HepG2 (cell line): ENCODE measurements at regions not wholly inside any gene's neighbourhood (a gene's known extent, or its start where the extent isn't known, plus 50 kb on each side); places are given as distances from the start of the nearest gene placed in this dataset.

Experiments
- ATAC-seq: fragments of 200-7000 bp; cut with Tn5 transposase; 3 replicates; pipeline ENCODE4 v1.9.1; 2020; ENCODE audit warnings: mild to moderate bottlenecking, moderate library complexity
- BruUV-seq: library from RNA; stranded (reverse); fragments of 400-500 nt; replicated peaks from 2 replicates; lab custom pipeline; 2021; lab: Mats Ljungman, UMichigan
- CTCF ChIA-PET: fragments of 300-600 bp; formaldehyde crosslinking; extraction: SDS; loops from one replicate; lab custom pipeline; 2021; ENCODE audit warnings: low total read pairs, inconsistent platforms, low intra/inter-chr PET ratio; lab: Yijun Ruan, JAX
- POLR2A ChIA-PET: fragments of 350-600 bp; sonication (Branson Sonifier 250); formaldehyde crosslinking; loops from one replicate; lab custom pipeline; 2020; ENCODE audit warnings: antibody characterized with exemption, inconsistent platforms; lab: Yijun Ruan, JAX
- DNase-seq: peaks from one replicate; pipeline ENCODE4 v3.0.0-alpha.2; 2015; ENCODE audit warnings: low spot score
- FAIRE-seq: peaks from 3 replicates; lab custom pipeline; 2011; peaks lifted over from hg19 to GRCh38; lab: Jason Lieb, UNC
- H2AFZ ChIP-seq: one replicate; pipeline ENCODE4 v1.6.1; 2011; ENCODE audit warnings: low read length, inconsistent platforms
- H3K27ac ChIP-seq: fragments of 300-600 bp; 3 replicates; pipeline ENCODE4 v1.8.0; 2011; ENCODE audit warnings: mixed run types, mild to moderate bottlenecking, mixed read lengths, low read length, inconsistent platforms; ENCODE audit not compliant: insufficient read depth; ENCODE audit errors: extremely low read length
- H3K27me3 ChIP-seq, 2 experiments: fragments of 200-600 bp in 1 of 2; 2 replicates in 1 of 2; 3 replicates in 1 of 2; pipeline versions ENCODE4 v1.6.0 to v1.8.0; 2011; ENCODE audit warnings: low read length in 2 of 2, mild to moderate bottlenecking in 2 of 2, moderate library complexity in 2 of 2, inconsistent platforms in 1 of 2; ENCODE audit not compliant: insufficient read depth in 2 of 2, control insufficient read depth in 1 of 2
- H3K36me3 ChIP-seq, 2 experiments: fragments of 200-600 bp in 1 of 2; replicated peaks in 1 of 2; 2 replicates in 1 of 2; 3 replicates in 1 of 2; pipeline versions ENCODE4 v1.5.1 to v1.8.0; 2011; ENCODE audit warnings: low read length in 2 of 2, inconsistent platforms in 1 of 2; ENCODE audit not compliant: insufficient read depth in 2 of 2, control insufficient read depth in 1 of 2
- H3K4me1 ChIP-seq: 2 replicates; pipeline ENCODE4 v1.5.1; 2012; ENCODE audit warnings: low read length, inconsistent platforms; ENCODE audit not compliant: insufficient read depth
- H3K4me2 ChIP-seq: 2 replicates; pipeline ENCODE4 v1.6.0; 2011; ENCODE audit warnings: low read depth, low read length, inconsistent platforms
- H3K4me3 ChIP-seq, 3 experiments: fragments of 200-600 bp in 1 of 3; sonication (generic), shearing (Covaris generic) in 1 of 3; replicated peaks in 1 of 3; 2 replicates each; pipeline ENCODE4 v1.5.1; 2011 to 2016; ENCODE audit warnings: low read length in 3 of 3, inconsistent platforms in 2 of 3, low read depth in 2 of 3, mild to moderate bottlenecking in 2 of 3, control low read depth in 1 of 3, mixed read lengths in 1 of 3; ENCODE audit not compliant: insufficient read depth in 1 of 3
- H3K79me2 ChIP-seq: one replicate; pipeline ENCODE4 v1.6.1; 2011; ENCODE audit warnings: low read length, inconsistent platforms; ENCODE audit not compliant: insufficient read depth
- H3K9ac ChIP-seq: 2 replicates; pipeline ENCODE4 v1.6.0; 2011; ENCODE audit warnings: mild to moderate bottlenecking, low read depth, low read length, inconsistent platforms; ENCODE audit not compliant: insufficient read depth
- H3K9me3 ChIP-seq: 2 replicates; pipeline ENCODE4 v1.5.1; 2012; ENCODE audit warnings: mild to moderate bottlenecking, low read length
- H4K20me1 ChIP-seq: 2 replicates; pipeline ENCODE4 v1.6.0; 2011; ENCODE audit warnings: inconsistent platforms, mild to moderate bottlenecking, low read length, moderate library complexity; ENCODE audit not compliant: insufficient read depth
- AFF4 ChIP-seq: sonication (generic); formaldehyde crosslinking; IDR thresholded peaks from 2 replicates; pipeline ENCODE4 v1.4.0; 2020; ENCODE audit warnings: missing genetic modification reagents
- ARID4A ChIP-seq: sonication (generic); formaldehyde crosslinking; IDR thresholded peaks from 2 replicates; pipeline ENCODE4 v1.5.0; 2020; ENCODE audit warnings: mild to moderate bottlenecking, missing genetic modification reagents, borderline replicate concordance
- IRF9 ChIP-seq: sonication (generic); formaldehyde crosslinking; IDR thresholded peaks from 2 replicates; pipeline ENCODE4 v1.8.0; 2022; ENCODE audit warnings: missing genetic modification reagents, mild to moderate bottlenecking, borderline replicate concordance
- STAG1 ChIP-seq: sonication (generic); formaldehyde crosslinking; IDR thresholded peaks from 2 replicates; pipeline ENCODE4 v1.4.0; 2020; ENCODE audit warnings: missing genetic modification reagents
- THAP7 ChIP-seq: sonication (generic); formaldehyde crosslinking; IDR thresholded peaks from 2 replicates; pipeline ENCODE4 v1.8.1; 2023; ENCODE audit warnings: mild to moderate bottlenecking, missing genetic modification reagents
- UBTF ChIP-seq: sonication (generic); formaldehyde crosslinking; IDR thresholded peaks from 2 replicates; pipeline ENCODE4 v1.4.0; 2020; ENCODE audit warnings: mild to moderate bottlenecking, missing genetic modification reagents
- ZNF30 ChIP-seq: sonication (generic); formaldehyde crosslinking; IDR thresholded peaks from 2 replicates; pipeline ENCODE4 v1.5.0; 2020; ENCODE audit warnings: mild to moderate bottlenecking, missing genetic modification reagents
- WGBS: methylation state at CpG from one replicate; pipeline ENCODE4 v1.1.6; 2017; ENCODE audit warnings: low lambda C conversion rate; 5-methylcytosine and 5-hydroxymethylcytosine counted together
- in situ Hi-C: cut with HindIII; loops from 2 replicates; pipeline ENCODE4 v1.10.0; 2017; ENCODE audit warnings: low pct_unique_long_range_greater_than_20kb; ENCODE audit not compliant: extremely low pct_ligation_motif_present
- intact Hi-C: fragments of 100-400 bp; cut with micrococcal nuclease; formaldehyde crosslinking; loops from one replicate; pipeline ENCODE4 v1.10.0; 2022; ENCODE audit not compliant: unreplicated experiment

GRCh38 chr15:69793781-69794451 lies 303.8 kb downstream of the TLE3 start (continued):
- no peak for TF ChIP-seq AFF4 (CRISPR knock-in tag)

- POLR2A ChIA-PET, result no interaction called here
- in situ Hi-C loops (no loop called here), intact Hi-C loops (no loop called here)
- Histone ChIP-seq H2AFZ (no peak overlapping the region), H3K9me3 (no peaks in the 10 kb centered on the region), H3K27ac (no peak overlapping the region), H4K20me1 (no peaks in the 10 kb centered on the region), H3K4me2 (no peak overlapping the region), H3K4me1 (no peaks in the 10 kb centered on the region), H3K36me3 (no peaks in the 10 kb centered on the region), H3K27me3 (peaks cover 1 to 9% of the 10 kb centered on the region in 2 experiments; a peak in 3 of 5 replicates), H3K79me2 (no peaks in the 10 kb centered on the region), H3K9ac (no peak overlapping the region), H3K4me3 (no peak overlapping the region)
- DNase-seq (no peak), ATAC-seq (no peak), FAIRE-seq (no peak)
- CTCF ChIA-PET, result no interaction called here
- 26% methylated on average over 9 of the region's 11 CpGs for WGBS
- BruUV-seq, result no TSS peak
- no peak for TF ChIP-seq STAG1 (CRISPR knock-in tag)
- no peak for TF ChIP-seq THAP7
- TF ChIP-seq UBTF, result no peak
- TF ChIP-seq ZNF30 (CRISPR knock-in tag), result no peak
- no peak for TF ChIP-seq ARID4A (CRISPR knock-in tag)
- no peak for TF ChIP-seq IRF9 (CRISPR knock-in tag)
These were observed 302.9 kb downstream of the TLE3 start for GRCh38 chr15:69794645-69795469.
